ENCODE measurements at regions not wholly inside any gene's neighbourhood (a gene's known extent, or its start where the extent isn't known, plus 50 kb on each side); places are given as distances from the start of the nearest gene placed in this dataset.

DNA sequence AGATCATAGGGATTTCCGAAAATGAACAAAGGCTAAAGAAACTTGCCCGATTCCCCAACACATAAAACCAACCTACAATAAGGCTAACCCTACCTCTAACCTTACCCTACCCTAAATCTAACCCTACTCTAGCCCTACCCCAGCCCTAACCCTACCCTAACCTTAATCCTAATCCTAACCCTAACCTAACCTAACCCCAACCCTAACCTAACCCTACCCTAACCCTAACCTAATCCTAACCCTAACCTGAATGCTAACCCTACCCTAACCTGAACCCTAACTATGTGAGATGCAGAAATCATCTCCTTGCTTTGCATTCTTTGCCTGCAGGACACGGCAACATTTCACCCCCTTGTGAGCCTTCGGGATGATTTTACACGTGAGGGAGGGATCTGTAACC, 67.6 kb upstream of the SOX1 start:
- no peak for DNase-seq (ENCODE audit: low spot score)

DNA sequence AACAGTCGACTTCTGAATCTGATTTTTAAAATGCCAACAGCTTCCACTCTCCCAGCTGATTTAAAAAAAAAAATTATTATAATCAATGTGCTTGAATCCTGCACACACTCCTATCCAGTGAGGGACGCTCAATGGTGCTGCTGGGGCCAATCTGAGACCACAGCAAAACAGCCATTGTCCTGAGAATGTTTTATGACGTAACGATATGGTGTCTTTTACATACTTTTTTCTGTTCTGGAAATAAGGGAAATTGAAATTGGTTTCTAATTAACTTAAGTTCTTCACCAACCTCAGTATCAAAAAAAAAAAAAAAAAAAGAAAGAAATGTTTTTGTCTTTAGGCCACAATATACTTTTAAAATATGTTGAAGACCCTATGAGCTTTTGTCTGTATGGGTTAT, 66.1 kb upstream of the SOX1 start:
- DNase-seq (ENCODE audit: low spot score): no peak

DNA sequence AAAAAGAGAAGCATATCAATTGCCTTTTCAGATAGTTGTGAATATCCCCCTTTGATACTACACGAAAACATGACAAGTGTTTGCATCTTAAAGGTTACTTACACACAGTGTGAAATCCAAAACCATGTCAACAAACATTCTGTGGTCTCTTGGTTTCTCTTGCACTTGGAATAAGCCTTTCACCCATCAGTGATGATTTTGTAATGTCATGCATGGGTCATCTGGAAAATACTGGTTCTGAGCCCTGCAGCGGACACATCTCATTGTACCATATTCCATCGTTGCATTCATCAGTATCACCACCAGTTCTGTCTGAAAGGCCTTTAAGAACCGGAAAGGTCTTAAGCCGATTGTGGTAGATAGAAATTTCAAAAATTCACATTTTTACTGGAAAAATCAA, 65.4 kb upstream of the SOX1 start:
- no peak for DNase-seq (ENCODE audit: low spot score)

DNA sequence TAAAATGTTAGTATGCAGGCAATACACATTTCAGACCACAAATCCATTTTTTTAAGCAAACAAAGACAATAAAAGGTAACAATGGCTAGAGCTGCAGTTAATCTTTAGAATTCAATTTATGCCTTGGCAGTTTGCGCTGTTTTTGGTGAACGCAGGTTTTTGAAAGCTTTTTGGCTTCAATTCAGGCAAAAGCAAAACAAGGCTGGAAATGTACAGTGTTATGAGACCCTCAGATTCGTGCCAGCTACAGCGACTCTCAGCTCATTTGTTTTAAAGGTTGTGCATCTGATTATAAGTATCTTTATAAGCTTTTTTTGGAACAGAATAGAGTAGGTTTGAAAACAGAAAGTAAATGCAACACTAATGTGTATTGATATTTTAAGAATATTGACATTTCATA, 63.6 kb upstream of the SOX1 start:
- no peak for DNase-seq (ENCODE audit: low spot score)

DNA sequence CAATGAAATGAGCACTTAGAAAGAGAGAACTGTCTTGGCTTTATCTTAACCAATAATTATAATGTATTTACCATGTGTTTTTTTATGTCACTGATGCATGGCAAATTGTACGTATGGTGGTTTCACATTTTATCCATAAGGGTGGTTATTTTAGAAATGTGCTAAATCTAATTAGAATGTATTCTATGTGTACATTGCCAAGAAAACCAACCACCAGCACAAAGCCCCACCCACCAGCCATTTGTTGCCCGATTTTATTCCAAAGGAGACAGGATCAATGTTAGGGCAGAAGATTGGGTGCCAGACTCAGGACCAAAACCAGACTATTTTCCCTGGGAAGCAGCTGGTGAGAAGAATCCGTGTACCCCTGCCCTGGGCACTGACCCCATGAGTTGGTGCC, 63.0 kb upstream of the SOX1 start:
- no peak for DNase-seq (ENCODE audit: low spot score)

DNA sequence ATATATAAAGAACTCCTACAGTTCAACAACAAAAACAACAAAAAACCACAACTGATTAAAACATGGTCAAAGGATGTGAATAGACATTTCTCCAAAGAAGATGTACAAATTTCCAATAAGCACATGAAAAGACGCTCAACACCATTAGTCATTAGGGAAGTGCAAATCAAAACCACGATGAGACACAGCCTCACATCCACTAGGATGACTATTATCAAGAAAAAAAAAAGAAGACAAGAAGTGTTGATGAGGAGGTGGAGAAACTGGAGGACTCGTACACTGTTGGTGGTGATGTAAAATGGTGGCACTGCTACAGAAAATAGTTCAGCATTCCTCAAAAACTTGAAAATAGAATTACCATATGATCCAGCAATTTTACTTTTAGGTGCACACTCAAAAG, 61.0 kb upstream of the SOX1 start:
- no peak for DNase-seq (ENCODE audit: low spot score)

DNA sequence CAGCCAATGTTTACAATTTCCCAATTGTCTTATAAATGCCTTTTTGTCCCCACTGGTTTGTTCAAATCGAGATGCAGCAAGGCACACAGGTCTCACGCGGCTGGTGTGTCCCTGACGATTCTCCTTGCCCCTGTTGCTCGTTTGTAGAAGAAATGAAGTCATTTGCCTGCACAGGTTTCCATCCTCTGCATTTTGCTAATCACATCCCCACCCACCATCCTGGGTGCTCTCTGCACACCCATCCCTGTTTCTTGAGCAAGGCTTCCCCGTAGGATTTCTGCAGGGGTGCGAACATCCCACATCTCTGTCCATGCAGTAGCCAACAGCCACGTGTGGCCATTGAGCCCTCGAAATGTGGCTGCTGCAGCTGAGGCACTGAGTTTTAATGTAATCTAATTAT, 59.8 kb upstream of the SOX1 start:
- DNase-seq (ENCODE audit: low spot score): peak; percentile 21

DNA sequence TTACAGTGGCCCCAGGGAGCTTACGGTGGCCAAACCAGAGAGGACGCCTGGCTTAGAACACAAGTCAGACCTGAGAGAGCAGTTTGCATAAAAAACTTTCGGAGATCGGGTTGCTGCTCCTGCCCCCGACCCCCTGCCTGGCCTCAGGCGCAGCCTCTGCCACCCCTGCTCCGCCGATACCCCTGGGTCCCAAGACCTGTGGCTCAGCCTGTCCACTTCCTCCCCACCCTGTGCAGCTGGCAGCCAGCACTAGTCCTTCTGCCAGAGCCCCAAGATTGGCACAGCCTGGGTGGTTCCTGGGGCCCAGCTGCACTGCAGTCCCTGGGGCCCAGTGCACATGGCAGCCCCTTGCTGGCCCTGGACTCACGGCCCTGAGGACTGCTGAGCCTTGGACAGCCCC, 56.2 kb upstream of the SOX1 start:
- DNase-seq (ENCODE audit: low spot score): no peak

DNA sequence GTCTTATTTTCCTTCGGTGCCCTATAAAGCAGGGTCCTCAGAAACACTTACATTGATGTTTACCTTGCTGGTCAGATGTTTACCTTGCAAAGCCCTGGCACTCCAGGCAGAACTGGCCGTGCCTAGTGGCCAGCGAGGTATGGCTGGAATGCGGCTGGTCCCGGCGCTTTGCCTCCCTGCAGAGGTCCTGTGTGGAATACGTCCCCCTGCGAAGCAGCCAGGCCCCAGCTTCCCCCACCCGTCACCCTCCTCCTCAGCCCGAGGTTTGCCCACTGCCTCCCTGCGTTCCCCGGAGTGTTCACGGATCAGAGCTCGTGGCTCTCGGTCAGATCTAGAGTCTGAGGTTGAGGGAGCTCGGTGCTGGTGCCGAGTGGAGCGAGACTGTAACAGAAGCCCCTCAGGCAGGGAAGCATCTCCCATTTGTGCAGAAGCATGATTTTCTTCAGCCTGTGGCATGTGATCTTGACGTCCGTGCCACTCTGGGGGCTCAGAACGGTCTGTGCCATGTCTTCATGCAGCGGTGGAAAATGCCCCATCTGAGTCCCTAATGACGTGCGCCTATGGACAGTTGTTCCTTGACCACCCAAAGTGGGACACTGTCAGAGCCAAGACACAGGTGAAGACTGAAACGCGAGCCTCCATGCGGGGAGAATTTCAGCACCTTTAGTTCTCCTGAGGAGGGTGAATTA, 54.8 kb upstream of the SOX1 start:
- no peak for DNase-seq (ENCODE audit: low spot score)

DNA sequence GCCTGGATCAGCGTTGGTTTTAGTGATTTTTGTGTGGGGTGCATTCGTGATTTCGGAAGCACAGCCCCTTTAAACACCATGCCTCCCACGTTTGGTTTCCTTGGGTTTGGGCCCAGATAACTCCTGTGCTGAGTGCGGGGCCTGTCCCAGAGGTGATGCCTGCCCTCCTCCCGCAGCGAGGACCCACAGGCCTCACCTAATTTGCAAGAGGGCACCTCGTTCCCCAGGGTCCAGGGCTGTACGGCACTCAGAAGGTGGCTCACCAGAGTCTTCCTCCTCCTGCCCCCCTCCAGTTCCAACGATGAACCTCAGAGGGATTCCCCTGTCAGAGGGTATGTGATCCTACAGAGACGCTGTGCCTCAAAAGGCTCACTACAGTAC, 54.3 kb upstream of the SOX1 start:
- DNase-seq (ENCODE audit: low spot score): no peak

DNA sequence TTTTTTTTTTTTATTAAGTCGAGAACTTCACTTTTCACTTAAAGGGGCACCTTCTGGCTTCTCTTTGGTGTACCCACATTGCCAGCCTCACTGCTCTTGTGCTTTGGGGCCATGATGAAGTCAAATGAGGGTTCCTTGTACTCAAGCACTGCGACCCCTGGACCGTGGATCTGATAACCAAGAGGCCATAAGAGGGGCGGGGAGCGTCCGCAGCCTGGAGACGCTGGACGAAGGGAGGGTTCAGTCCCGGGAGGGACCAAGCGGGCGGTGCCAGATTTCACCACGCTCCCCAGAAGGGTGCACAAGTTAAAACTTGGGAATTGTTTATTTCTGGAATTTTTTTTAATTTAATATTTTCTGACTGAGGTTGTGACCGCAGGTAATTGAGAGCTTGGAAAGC, 53.3 kb upstream of the SOX1 start:
- no peak for DNase-seq (ENCODE audit: low spot score)

DNA sequence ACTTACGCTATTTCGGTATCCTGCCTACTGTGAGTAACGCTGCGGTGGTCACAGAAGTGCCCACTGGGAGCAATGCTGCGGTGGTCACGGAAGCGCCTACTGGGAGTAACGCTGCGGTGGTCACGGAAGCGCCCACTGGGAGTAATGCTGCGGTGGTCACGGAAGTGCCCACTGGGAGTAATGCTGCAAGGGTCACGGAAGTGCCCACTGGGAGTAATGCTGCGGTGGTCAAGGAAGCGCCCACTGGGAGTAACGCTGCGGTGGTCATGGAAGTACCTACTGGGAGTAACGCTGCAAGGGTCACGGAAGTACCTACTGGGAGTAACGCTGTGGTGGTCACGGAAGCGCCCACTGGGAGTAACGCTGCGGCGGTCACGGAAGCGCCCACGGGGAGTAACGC, 52.1 kb upstream of the SOX1 start:
- no peak for DNase-seq (ENCODE audit: low spot score)
